Panc1 (cell line): ENCODE measurements at regions not wholly inside any gene's neighbourhood (a gene's known extent, or its start where the extent isn't known, plus 50 kb on each side); places are given as distances from the start of the nearest gene placed in this dataset.

Source experiments
- ATAC-seq: fragments of 200-7000 bp; cut with Tn5 transposase; 2 replicates; pipeline ENCODE4 v1.9.1; 2020; ENCODE audit warnings: mild to moderate bottlenecking, moderate library complexity
- BruUV-seq: library from RNA; stranded (reverse); fragments of 400-500 nt; replicated peaks from 2 replicates; lab custom pipeline; 2021; lab: Mats Ljungman, UMichigan
- CTCF ChIA-PET: fragments of 300-600 bp; sonication (Branson Sonifier 250); formaldehyde crosslinking; loops from one replicate; lab custom pipeline; 2022; ENCODE audit warnings: antibody characterized with exemption; lab: Charles Lee
- POLR2A ChIA-PET: fragments of 300-600 bp; sonication (Branson Sonifier 250); formaldehyde crosslinking; loops from one replicate; lab custom pipeline; 2022; ENCODE audit warnings: antibody characterized with exemption; lab: Charles Lee
- DNase-seq: peaks from one replicate; pipeline ENCODE4 v3.0.0-alpha.2; 2010; ENCODE audit warnings: low read depth, low spot score
- H3K27ac ChIP-seq: 2 replicates; pipeline ENCODE4 v1.5.1; 2011; ENCODE audit warnings: mild to moderate bottlenecking, low read length, inconsistent platforms
- H3K27me3 ChIP-seq: fragments of 200-500 bp; sonication (Bioruptor generic); 2 replicates; pipeline ENCODE4 v1.6.0; 2014; ENCODE audit warnings: low read length, inconsistent platforms; ENCODE audit not compliant: control insufficient read depth, insufficient read depth
- H3K36me3 ChIP-seq: fragments of 200-500 bp; sonication (Bioruptor generic); 2 replicates; pipeline ENCODE4 v1.5.1; 2014; ENCODE audit warnings: inconsistent platforms, mild to moderate bottlenecking, low read length, moderate library complexity; ENCODE audit not compliant: control insufficient read depth, insufficient read depth
- H3K4me1 ChIP-seq: 2 replicates; pipeline ENCODE4 v1.5.1; 2011; ENCODE audit warnings: inconsistent platforms, mild to moderate bottlenecking, low read length, moderate library complexity; ENCODE audit not compliant: control insufficient read depth, insufficient read depth
- H3K4me3 ChIP-seq, 2 experiments: 2 replicates each; pipeline ENCODE4 v1.5.1; 2011 to 2012; ENCODE audit warnings: low read depth in 2 of 2, low read length in 2 of 2, mild to moderate bottlenecking in 2 of 2, inconsistent platforms in 1 of 2, moderate library complexity in 1 of 2
- H3K9me3 ChIP-seq: fragments of 200-500 bp; sonication (Bioruptor generic); 2 replicates; pipeline ENCODE4 v1.5.1; 2014; ENCODE audit warnings: low read depth, mild to moderate bottlenecking, inconsistent platforms, low read length, moderate library complexity; ENCODE audit not compliant: control insufficient read depth, insufficient read depth
- CTCF ChIP-seq: fragments of 450-650 bp; IDR thresholded peaks from 2 replicates; pipeline ENCODE4 v1.5.1; 2017; ENCODE audit warnings: mild to moderate bottlenecking
- POLR2AphosphoS5 ChIP-seq: IDR thresholded peaks from 2 replicates; pipeline ENCODE4 v1.6.1; 2012; ENCODE audit warnings: mild to moderate bottlenecking, low read depth, low read length, moderate library complexity
- REST ChIP-seq, 2 experiments: IDR thresholded peaks; 2 replicates each; pipeline ENCODE4 v1.6.1; 2011 to 2012; ENCODE audit warnings: low read depth in 2 of 2, control low read depth in 1 of 2, low read length in 1 of 2, mild to moderate bottlenecking in 1 of 2, moderate library complexity in 1 of 2; ENCODE audit not compliant: insufficient read depth in 1 of 2
- SIN3A ChIP-seq: IDR thresholded peaks from 2 replicates; pipeline ENCODE4 v1.6.1; 2012; ENCODE audit warnings: low read depth, mild to moderate bottlenecking, low read length, moderate library complexity, borderline replicate concordance; ENCODE audit not compliant: insufficient read depth
- TCF7L2 ChIP-seq: IDR thresholded peaks from 2 replicates; pipeline ENCODE4 v1.6.1; 2011; ENCODE audit warnings: mild to moderate bottlenecking, low read depth, low read length, inconsistent platforms
- in situ Hi-C: cut with HindIII; loops from 2 replicates; pipeline ENCODE4 v1.10.0; 2016; ENCODE audit warnings: low sequenced_read_pairs, low pct_unique_long_range_greater_than_20kb
- intact Hi-C: fragments of 100-400 bp; cut with micrococcal nuclease; formaldehyde crosslinking; loops from one replicate; pipeline ENCODE4 v1.10.0; 2022; ENCODE audit not compliant: unreplicated experiment

GRCh38 chr5:53240661-53241060, 131.1 kb upstream of the MOCS2 start:
- Histone ChIP-seq H3K4me1 (no peaks in the 10 kb centered on the region), H3K36me3 (no peaks in the 10 kb centered on the region), H3K9me3 (no peaks in the 10 kb centered on the region), H3K27me3 (no peaks in the 10 kb centered on the region), H3K27ac (no peak overlapping the region), H3K4me3 (no peak overlapping the region)
- TF ChIP-seq POLR2AphosphoS5 (no peak), REST (IDR thresholded peaks at IDR 0.05; ENCODE audit: insufficient read depth in 1 of 2, low read depth in 2 of 2, low read length in 1 of 2) (no peak), CTCF (no peak), SIN3A (no peak), TCF7L2 (no peak)
- DNase-seq (no peak), ATAC-seq (no peak)
- ChIA-PET POLR2A (no interaction called here), CTCF (no interaction called here)
- intact Hi-C loops, result no loop called here
- in situ Hi-C loops, result no loop called here
- no TSS peak for BruUV-seq

- in situ Hi-C loops, result no loop called here
- Histone ChIP-seq H3K4me3 (no peak overlapping the region), H3K9me3 (no peaks in the 10 kb centered on the region), H3K36me3 (no peaks in the 10 kb centered on the region), H3K27ac (no peak overlapping the region), H3K4me1 (no peaks in the 10 kb centered on the region), H3K27me3 (no peaks in the 10 kb centered on the region)
- DNase-seq, result no peak
- BruUV-seq, result no TSS peak
- intact Hi-C loops, result no loop called here
- no peak for TF ChIP-seq TCF7L2
- TF ChIP-seq CTCF, result no peak
- no peak for TF ChIP-seq REST (IDR thresholded peaks at IDR 0.05; ENCODE audit: insufficient read depth in 1 of 2, low read depth in 2 of 2, low read length in 1 of 2)
- TF ChIP-seq POLR2AphosphoS5, result no peak
- TF ChIP-seq SIN3A, result no peak
- ATAC-seq, result no peak
- POLR2A ChIA-PET, result no interaction called here
- CTCF ChIA-PET, result no interaction called here
Measured at GRCh38 chr5:53241572-53241971, 132.0 kb upstream of the MOCS2 start.
